Liver (tissue), 7 donors: ENCODE measurements at regions not wholly inside any gene's neighbourhood (a gene's known extent, or its start where the extent isn't known, plus 50 kb on each side); places are given as distances from the start of the nearest gene placed in this dataset.

Experiments used
- DNase-seq: peaks from one replicate; pipeline ENCODE4 v3.0.0-alpha.2; 2017; ENCODE audit warnings: low spot score
- H3K27ac ChIP-seq, 2 donors: one replicate each; pipeline ENCODE4 v1.7.0; 2013; ENCODE audit warnings: inconsistent platforms in 2 of 2, low read length in 2 of 2, control low read depth in 1 of 2, low read depth in 1 of 2, mild to moderate bottlenecking in 1 of 2
- H3K27me3 ChIP-seq, 4 donors: one replicate each; pipeline versions ENCODE4 v1.6.1 to v1.7.0; 2013; ENCODE audit warnings: low read length in 3 of 4, inconsistent platforms in 1 of 4, mild to moderate bottlenecking in 1 of 4, moderate library complexity in 1 of 4; ENCODE audit not compliant: control insufficient read depth in 4 of 4, insufficient read depth in 4 of 4
- H3K36me3 ChIP-seq, 4 donors: one replicate each; pipeline versions ENCODE4 v1.6.1 to v1.7.0; 2013; ENCODE audit warnings: low read length in 3 of 4, mild to moderate bottlenecking in 3 of 4, low read depth in 1 of 4, moderate library complexity in 1 of 4; ENCODE audit not compliant: control insufficient read depth in 4 of 4, insufficient read depth in 3 of 4
- H3K4me1 ChIP-seq, 4 donors: one replicate each; pipeline versions ENCODE4 v1.6.1 to v1.7.0; 2013; ENCODE audit warnings: low read length in 3 of 4, mild to moderate bottlenecking in 3 of 4, moderate library complexity in 1 of 4; ENCODE audit not compliant: control insufficient read depth in 4 of 4, insufficient read depth in 4 of 4
- H3K4me3 ChIP-seq, 3 donors: one replicate each; pipeline versions ENCODE4 v1.6.1 to v1.7.0; 2013; ENCODE audit warnings: low read length in 3 of 3, control low read depth in 1 of 3, low read depth in 1 of 3, mild to moderate bottlenecking in 1 of 3
- H3K9ac ChIP-seq, 2 donors: one replicate each; pipeline ENCODE4 v1.7.0; 2013; ENCODE audit warnings: low read length in 2 of 2, mild to moderate bottlenecking in 2 of 2, moderate library complexity in 2 of 2, control low read depth in 1 of 2, low read depth in 1 of 2
- H3K9me3 ChIP-seq, 4 donors: one replicate each; pipeline versions ENCODE4 v1.6.1 to v1.7.0; 2013; ENCODE audit warnings: low read length in 3 of 4; ENCODE audit not compliant: control insufficient read depth in 4 of 4
- EGR1 ChIP-seq, 2 donors: IDR thresholded peaks; 2 replicates each; pipeline ENCODE4 v1.6.1; 2016 to 2018; ENCODE audit warnings: antibody characterized with exemption in 2 of 2, low read depth in 2 of 2
- FOXA1 ChIP-seq: IDR thresholded peaks from 2 replicates; pipeline ENCODE4 v1.6.1; 2016; ENCODE audit warnings: antibody characterized with exemption
- GABPA ChIP-seq, 2 donors: IDR thresholded peaks in 1 of 2; conservative IDR thresholded peaks in 1 of 2; 2 replicates each; pipeline ENCODE4 v1.6.1; 2016; ENCODE audit warnings: antibody characterized with exemption in 2 of 2, mild to moderate bottlenecking in 1 of 2, moderate library complexity in 1 of 2
- HNF4A ChIP-seq, 2 donors: conservative IDR thresholded peaks; 2 replicates each; pipeline ENCODE4 v1.6.1; 2016; ENCODE audit warnings: antibody characterized with exemption in 2 of 2, mild to moderate bottlenecking in 2 of 2
- HNF4G ChIP-seq: IDR thresholded peaks from 2 replicates; pipeline ENCODE4 v1.6.1; 2016; ENCODE audit warnings: antibody characterized with exemption
- JUND ChIP-seq, 2 donors: IDR thresholded peaks; 2 replicates each; pipeline ENCODE4 v1.6.1; 2016; ENCODE audit warnings: antibody characterized with exemption in 2 of 2
- MAX ChIP-seq: IDR thresholded peaks from 2 replicates; pipeline ENCODE4 v1.6.1; 2016; ENCODE audit warnings: antibody characterized with exemption
- NR2F2 ChIP-seq: IDR thresholded peaks from 2 replicates; pipeline ENCODE4 v1.6.1; 2016; ENCODE audit warnings: antibody characterized with exemption
- RAD21 ChIP-seq, 2 donors: IDR thresholded peaks; 2 replicates each; pipeline ENCODE4 v1.6.1; 2016; ENCODE audit warnings: antibody characterized with exemption in 2 of 2, mild to moderate bottlenecking in 2 of 2
- RXRA ChIP-seq, 2 donors: IDR thresholded peaks; 2 replicates each; pipeline ENCODE4 v1.6.1; 2017 to 2018; ENCODE audit warnings: antibody characterized with exemption in 2 of 2, mild to moderate bottlenecking in 1 of 2
- SP1 ChIP-seq: IDR thresholded peaks from 2 replicates; pipeline ENCODE4 v1.6.1; 2018; ENCODE audit warnings: antibody characterized with exemption, mild to moderate bottlenecking
- TAF1 ChIP-seq: conservative IDR thresholded peaks from 2 replicates; pipeline ENCODE4 v1.6.1; 2016; ENCODE audit warnings: antibody characterized with exemption, mild to moderate bottlenecking
- YY1 ChIP-seq: IDR thresholded peaks from 2 replicates; pipeline ENCODE4 v1.6.1; 2016; ENCODE audit warnings: antibody characterized with exemption, mild to moderate bottlenecking
- WGBS: extraction: QIAGEN DNeasy Blood & Tissue Kit; methylation state at CpG from one replicate; pipeline ENCODE4 v1.1.7; 2013; 5-methylcytosine and 5-hydroxymethylcytosine counted together
- TF ChIP-seq, protein P1 (sequence below): IDR thresholded peaks from 2 replicates; pipeline ENCODE4 v1.6.1; 2016; ENCODE audit warnings: antibody characterized with exemption
- donor health status: healthy.
- donor health status: healthy.
- donor health status: healthy.
- donor health status: healthy.

DNA sequence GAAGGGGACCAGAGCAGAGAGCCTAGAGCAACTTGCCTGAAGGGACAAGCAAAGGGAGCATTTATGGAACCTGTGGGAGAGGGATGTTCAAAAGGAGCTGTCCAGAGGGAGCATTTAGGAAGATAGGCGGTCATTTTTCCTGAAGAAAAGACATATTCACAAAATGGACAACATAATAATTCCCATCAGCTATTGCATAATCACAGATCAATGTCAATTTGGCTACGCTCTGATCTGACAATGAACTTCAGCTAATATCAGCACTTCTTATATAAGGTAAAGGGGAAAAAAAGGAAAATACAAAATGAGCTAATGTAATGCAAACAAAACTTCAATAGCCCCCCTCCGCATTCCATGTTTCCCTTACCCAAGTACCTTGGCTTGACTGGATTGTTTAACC, 291.1 kb upstream of the CDH7 start:
- TF ChIP-seq MAX (no peak), SP1 (no peak), TAF1 (no peak), YY1 (no peak), FOXA1 (no peak), EGR1 (IDR thresholded peaks at IDR 0.05; ENCODE audit: low read depth in 2 of 2) (no peak), GABPA (IDR thresholded peaks at IDR 0.05 in 1 of 2, conservative IDR thresholded peaks at IDR 0.05 in 1 of 2) (no peak), NR2F2 (no peak)
- TF ChIP-seq, protein P1, sequence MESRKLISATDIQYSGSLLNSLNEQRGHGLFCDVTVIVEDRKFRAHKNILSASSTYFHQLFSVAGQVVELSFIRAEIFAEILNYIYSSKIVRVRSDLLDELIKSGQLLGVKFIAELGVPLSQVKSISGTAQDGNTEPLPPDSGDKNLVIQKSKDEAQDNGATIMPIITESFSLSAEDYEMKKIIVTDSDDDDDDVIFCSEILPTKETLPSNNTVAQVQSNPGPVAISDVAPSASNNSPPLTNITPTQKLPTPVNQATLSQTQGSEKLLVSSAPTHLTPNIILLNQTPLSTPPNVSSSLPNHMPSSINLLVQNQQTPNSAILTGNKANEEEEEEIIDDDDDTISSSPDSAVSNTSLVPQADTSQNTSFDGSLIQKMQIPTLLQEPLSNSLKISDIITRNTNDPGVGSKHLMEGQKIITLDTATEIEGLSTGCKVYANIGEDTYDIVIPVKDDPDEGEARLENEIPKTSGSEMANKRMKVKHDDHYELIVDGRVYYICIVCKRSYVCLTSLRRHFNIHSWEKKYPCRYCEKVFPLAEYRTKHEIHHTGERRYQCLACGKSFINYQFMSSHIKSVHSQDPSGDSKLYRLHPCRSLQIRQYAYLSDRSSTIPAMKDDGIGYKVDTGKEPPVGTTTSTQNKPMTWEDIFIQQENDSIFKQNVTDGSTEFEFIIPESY = no peak
- whole genome bisulfite sequencing = 73% methylated on average over 3 of the region's 3 CpGs

DNA sequence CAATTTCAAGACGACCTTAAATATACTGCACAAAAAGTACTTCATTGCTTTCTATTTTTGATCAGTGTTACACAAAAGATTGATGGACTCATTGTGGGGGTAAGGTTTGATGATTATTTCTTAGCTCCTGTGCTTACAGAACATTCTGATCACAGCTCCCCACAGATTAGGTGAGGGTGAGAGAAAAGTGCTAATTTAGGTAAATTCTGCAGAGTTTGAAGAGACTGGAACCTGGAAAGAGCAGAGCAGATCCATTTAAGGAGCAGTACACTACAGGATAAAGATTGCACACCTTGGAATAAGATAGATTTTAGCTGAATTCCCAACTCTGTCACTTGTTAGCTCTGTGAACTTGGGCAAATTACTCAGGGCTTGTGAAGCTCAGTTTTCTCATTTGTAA, 291.9 kb upstream of the CDH7 start:
- TF ChIP-seq, protein P1 = no peak
- TF ChIP-seq HNF4A (conservative IDR thresholded peaks at IDR 0.05) (no peak), NR2F2 (no peak), MAX (no peak), RXRA (IDR thresholded peaks at IDR 0.05) (no peak), HNF4G (no peak)
- H3K27ac ChIP-seq = no peak overlapping the region
- no peaks in the 10 kb centered on the region for H3K27me3 ChIP-seq
- no peak for DNase-seq
- no peaks in the 10 kb centered on the region for H3K36me3 ChIP-seq
- WGBS = 15% methylated on average over 1 of the region's 1 CpG
- H3K4me1 ChIP-seq = no peaks in the 10 kb centered on the region
- H3K4me3 ChIP-seq = no peak overlapping the region
- no peaks in the 10 kb centered on the region for H3K9me3 ChIP-seq
- no peak overlapping the region for H3K9ac ChIP-seq

More for the DNA sequence above, 291.1 kb upstream of the CDH7 start:
- Histone ChIP-seq H3K27ac (no peak overlapping the region), H3K4me3 (no peak overlapping the region), H3K9me3 (no peaks in the 10 kb centered on the region), H3K27me3 (no peaks in the 10 kb centered on the region), H3K9ac (no peak overlapping the region), H3K4me1 (no peaks in the 10 kb centered on the region), H3K36me3 (no peaks in the 10 kb centered on the region)
- no peak for DNase-seq

DNA sequence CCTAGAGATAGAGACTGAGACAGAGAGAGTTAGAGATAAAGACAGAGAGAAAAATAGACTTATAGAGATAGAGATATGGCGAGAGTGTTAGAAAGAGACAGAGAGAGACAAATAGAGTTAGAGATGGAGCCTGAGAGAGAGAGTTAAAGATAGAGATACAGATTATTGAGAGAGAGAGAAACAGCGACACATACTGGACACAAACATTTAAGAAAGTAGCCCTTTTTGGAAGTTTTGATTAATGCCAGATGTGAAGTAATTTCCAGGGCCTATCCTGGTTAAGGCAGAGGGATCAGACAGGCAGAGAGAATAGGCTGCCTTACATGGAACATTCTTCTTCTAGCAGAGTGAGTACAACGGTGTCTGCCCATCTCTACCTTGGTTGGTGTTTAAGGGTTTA, 311.6 kb upstream of the CDH7 start:
- H3K9ac ChIP-seq = no peak overlapping the region
- TF ChIP-seq SP1 = no peak
- no peak for TF ChIP-seq EGR1 (IDR thresholded peaks at IDR 0.05; ENCODE audit: low read depth in 2 of 2)
- no peak for TF ChIP-seq JUND (IDR thresholded peaks at IDR 0.05)
- TF ChIP-seq RAD21 (IDR thresholded peaks at IDR 0.05) = peak in 1 of 2 donors; percentile 21
- TF ChIP-seq TAF1 = no peak
- no peak for TF ChIP-seq RXRA (IDR thresholded peaks at IDR 0.05)
- TF ChIP-seq, protein P1 = no peak
- H3K4me1 ChIP-seq = no peaks in the 10 kb centered on the region
- no peaks in the 10 kb centered on the region for H3K27me3 ChIP-seq
- H3K27ac ChIP-seq = no peak overlapping the region
- no peak for DNase-seq
- no peak overlapping the region for H3K4me3 ChIP-seq
- WGBS = 57% methylated on average over 3 of the region's 3 CpGs
- no peaks in the 10 kb centered on the region for H3K9me3 ChIP-seq
- H3K36me3 ChIP-seq = no peaks in the 10 kb centered on the region
